Fibroblast of villous mesenchyme (primary cell): ENCODE measurements at regions not wholly inside any gene's neighbourhood (a gene's known extent, or its start where the extent isn't known, plus 50 kb on each side); places are given as distances from the start of the nearest gene placed in this dataset.

Experiments
- DNase-seq: peaks from one replicate; pipeline ENCODE4 v3.0.0-alpha.2; 2010; ENCODE audit warnings: low read depth
- H3K4me3 ChIP-seq: 2 replicates; pipeline ENCODE4 v1.5.1; 2011; ENCODE audit warnings: low read depth, mild to moderate bottlenecking, low read length
- TF ChIP-seq, protein P1 (sequence below): IDR thresholded peaks from 2 replicates; pipeline ENCODE4 v1.5.1; 2012; ENCODE audit warnings: low read depth, mild to moderate bottlenecking, low read length; ENCODE audit not compliant: insufficient read depth

- DNase-seq: no peak
- no peak overlapping the region for H3K4me3 ChIP-seq
- TF ChIP-seq, protein P1, sequence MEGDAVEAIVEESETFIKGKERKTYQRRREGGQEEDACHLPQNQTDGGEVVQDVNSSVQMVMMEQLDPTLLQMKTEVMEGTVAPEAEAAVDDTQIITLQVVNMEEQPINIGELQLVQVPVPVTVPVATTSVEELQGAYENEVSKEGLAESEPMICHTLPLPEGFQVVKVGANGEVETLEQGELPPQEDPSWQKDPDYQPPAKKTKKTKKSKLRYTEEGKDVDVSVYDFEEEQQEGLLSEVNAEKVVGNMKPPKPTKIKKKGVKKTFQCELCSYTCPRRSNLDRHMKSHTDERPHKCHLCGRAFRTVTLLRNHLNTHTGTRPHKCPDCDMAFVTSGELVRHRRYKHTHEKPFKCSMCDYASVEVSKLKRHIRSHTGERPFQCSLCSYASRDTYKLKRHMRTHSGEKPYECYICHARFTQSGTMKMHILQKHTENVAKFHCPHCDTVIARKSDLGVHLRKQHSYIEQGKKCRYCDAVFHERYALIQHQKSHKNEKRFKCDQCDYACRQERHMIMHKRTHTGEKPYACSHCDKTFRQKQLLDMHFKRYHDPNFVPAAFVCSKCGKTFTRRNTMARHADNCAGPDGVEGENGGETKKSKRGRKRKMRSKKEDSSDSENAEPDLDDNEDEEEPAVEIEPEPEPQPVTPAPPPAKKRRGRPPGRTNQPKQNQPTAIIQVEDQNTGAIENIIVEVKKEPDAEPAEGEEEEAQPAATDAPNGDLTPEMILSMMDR: no peak
Measured at GRCh38 chr18:23332356-23332755, 120.7 kb upstream of the RIOK3 start.

- TF ChIP-seq, protein P1: no peak
Measured at GRCh38 chr18:23333827-23334226, 119.3 kb upstream of the RIOK3 start.

GRCh38 chr18:23334569-23334968 is 118.5 kb upstream of the RIOK3 start:
- H3K4me3 ChIP-seq: no peak overlapping the region
- no peak for DNase-seq
- TF ChIP-seq, protein P1: no peak

More at GRCh38 chr18:23333827-23334226, 119.3 kb upstream of the RIOK3 start:
- no peak overlapping the region for H3K4me3 ChIP-seq
- DNase-seq: no peak

GRCh38 chr18:23336101-23336500 is 117.0 kb upstream of the RIOK3 start:
- TF ChIP-seq, protein P1: no peak
- peak; percentile 47 for DNase-seq
- H3K4me3 ChIP-seq: no peak overlapping the region

- TF ChIP-seq, protein P1: no peak
- DNase-seq: no peak
- no peak overlapping the region for H3K4me3 ChIP-seq
Measured at GRCh38 chr18:23337599-23338444, 115.3 kb upstream of the RIOK3 start.

- TF ChIP-seq, protein P1: no peak
- H3K4me3 ChIP-seq: no peak overlapping the region
- peak; percentile 72 for DNase-seq
Measured at GRCh38 chr18:23340661-23341060, 112.4 kb upstream of the RIOK3 start.
